Lower leg skin (tissue), 4 donors: ENCODE measurements at regions not wholly inside any gene's neighbourhood (a gene's known extent, or its start where the extent isn't known, plus 50 kb on each side); places are given as distances from the start of the nearest gene placed in this dataset.

ENCODE experiments used
- DNase-seq, 2 donors: peaks; one replicate each; pipeline ENCODE4 v3.0.0-alpha.2; 2019; ENCODE audit warnings: low spot score in 2 of 2
- H3K4me3 ChIP-seq: fragments of 200-600 bp; sonication (generic); 2 replicates; pipeline ENCODE4 v1.5.1; 2017; ENCODE audit warnings: mild to moderate bottlenecking, low read depth; ENCODE audit not compliant: poor library complexity, severe bottlenecking
- CTCF ChIP-seq, 3 donors: fragments of 450-650 bp; IDR thresholded peaks; one replicate each; pipeline ENCODE4 v1.5.1; 2016; ENCODE audit warnings: antibody characterized with exemption in 3 of 3, mild to moderate bottlenecking in 3 of 3, moderate library complexity in 2 of 3
- POLR2A ChIP-seq, 2 donors: fragments of 450-650 bp; IDR thresholded peaks; one replicate each; pipeline ENCODE4 v1.6.1; 2016 to 2017; ENCODE audit warnings: antibody characterized with exemption in 2 of 2, mild to moderate bottlenecking in 1 of 2, moderate library complexity in 1 of 2
- WGBS, 2 donors: methylation state at CpG; one replicate each; pipeline ENCODE4 v1.1.5; 2018; 5-methylcytosine and 5-hydroxymethylcytosine counted together
- intact Hi-C: fragments of 100-400 bp; cut with DNase I; formaldehyde crosslinking; loops from one replicate; pipeline ENCODE4 v1.15.0; 2023; ENCODE audit warnings: low total_unique reads

GRCh38 chr10:20686015-20686635 lies 211.0 kb downstream of the NEBL start:
- TF ChIP-seq CTCF (IDR thresholded peaks at IDR 0.05) (no peak), POLR2A (IDR thresholded peaks at IDR 0.05) (no peak)

GRCh38 chr10:20685462-20685861 lies 211.6 kb downstream of the NEBL start:
- intact Hi-C loops, result no loop called here
- no peak for TF ChIP-seq POLR2A (IDR thresholded peaks at IDR 0.05)
- no peak for TF ChIP-seq CTCF (IDR thresholded peaks at IDR 0.05)
- no peak overlapping the region for H3K4me3 ChIP-seq
- WGBS, 2 donors, result 85 to 92% methylated on average over 8 of the region's 8 CpGs
- no peak for DNase-seq

More at GRCh38 chr10:20686015-20686635, 211.0 kb downstream of the NEBL start:
- DNase-seq, result no peak
- 76% methylated on average over 7 of the region's 7 CpGs for WGBS, 2 donors
- intact Hi-C loops, result no loop called here
- H3K4me3 ChIP-seq, result no peak overlapping the region

GRCh38 chr10:20683345-20683744 lies 213.8 kb downstream of the NEBL start:
- no peak overlapping the region for H3K4me3 ChIP-seq
- intact Hi-C loops, result no loop called here
- no peak for TF ChIP-seq CTCF (IDR thresholded peaks at IDR 0.05)
- TF ChIP-seq POLR2A (IDR thresholded peaks at IDR 0.05), result no peak
- DNase-seq, result no peak

GRCh38 chr10:20682782-20683181 lies 214.3 kb downstream of the NEBL start:
- H3K4me3 ChIP-seq, result no peak overlapping the region
- intact Hi-C loops, result no loop called here
- no peak for TF ChIP-seq CTCF (IDR thresholded peaks at IDR 0.05)
- no peak for TF ChIP-seq POLR2A (IDR thresholded peaks at IDR 0.05)
- DNase-seq, result no peak
- WGBS, 2 donors, result 77 to 86% methylated on average over 3 of the region's 3 CpGs

- intact Hi-C loops, result no loop called here
- 80 to 90% methylated on average over 5 of the region's 5 CpGs for WGBS, 2 donors
- TF ChIP-seq CTCF (IDR thresholded peaks at IDR 0.05), result no peak
- no peak for TF ChIP-seq POLR2A (IDR thresholded peaks at IDR 0.05)
- no peak for DNase-seq
- no peak overlapping the region for H3K4me3 ChIP-seq
These were observed 219.8 kb downstream of the NEBL start for GRCh38 chr10:20677340-20677739.

GRCh38 chr10:20674926-20675325 lies 222.2 kb downstream of the NEBL start:
- no peak for DNase-seq
- no peak overlapping the region for H3K4me3 ChIP-seq
- intact Hi-C loops, result no loop called here
- WGBS, 2 donors, result 7% methylated on average over 1 of the region's 1 CpG
- TF ChIP-seq CTCF (IDR thresholded peaks at IDR 0.05), result no peak
- no peak for TF ChIP-seq POLR2A (IDR thresholded peaks at IDR 0.05)
